GM23338 (cell line): ENCODE measurements at regions not wholly inside any gene's neighbourhood (a gene's known extent, or its start where the extent isn't known, plus 50 kb on each side); places are given as distances from the start of the nearest gene placed in this dataset.

Experiments used
- ATAC-seq: fragments of 200-7000 bp; cut with Tn5 transposase; 3 replicates; pipeline ENCODE4 v1.9.1; 2020
- DNase-seq: peaks from one replicate; pipeline ENCODE4 v3.0.0-alpha.2; 2015; ENCODE audit warnings: low spot score
- H2AFZ ChIP-seq: fragments of 200-600 bp; sonication (generic); 2 replicates; pipeline ENCODE4 v1.8.0; 2016; ENCODE audit warnings: antibody characterized with exemption, mild to moderate bottlenecking, moderate library complexity
- H3F3A ChIP-seq: fragments of 200-600 bp; sonication (generic); replicated peaks from 2 replicates; pipeline ENCODE4 v1.8.0; 2017; ENCODE audit warnings: antibody characterized with exemption, mixed run types, low read depth
- H3K27ac ChIP-seq: fragments of 200-600 bp; sonication (generic); 2 replicates; pipeline ENCODE4 v1.6.1; 2016; ENCODE audit warnings: low read depth
- H3K27me3 ChIP-seq: fragments of 200-600 bp; sonication (generic); 2 replicates; pipeline ENCODE4 v1.8.0; 2016; ENCODE audit warnings: mild to moderate bottlenecking, mixed run types, moderate library complexity; ENCODE audit not compliant: insufficient read depth
- H3K36me3 ChIP-seq: fragments of 200-600 bp; sonication (generic); 2 replicates; pipeline ENCODE4 v1.8.0; 2016; ENCODE audit warnings: mild to moderate bottlenecking; ENCODE audit not compliant: insufficient read depth
- H3K4me1 ChIP-seq: fragments of 200-600 bp; sonication (generic); 2 replicates; pipeline ENCODE4 v1.8.0; 2016; ENCODE audit warnings: mild to moderate bottlenecking, moderate library complexity; ENCODE audit not compliant: insufficient read depth
- H3K4me2 ChIP-seq: fragments of 200-600 bp; sonication (generic); 2 replicates; pipeline ENCODE4 v1.7.1; 2017; ENCODE audit warnings: mixed run types
- H3K4me3 ChIP-seq: fragments of 200-600 bp; sonication (generic); 2 replicates; pipeline ENCODE4 v1.6.1; 2016; ENCODE audit warnings: mixed run types
- H3K79me2 ChIP-seq: fragments of 200-600 bp; sonication (generic); replicated peaks from 2 replicates; pipeline ENCODE4 v1.8.0; 2017; ENCODE audit warnings: mild to moderate bottlenecking; ENCODE audit not compliant: insufficient read depth
- H3K9me2 ChIP-seq: fragments of 200-600 bp; sonication (generic); 2 replicates; pipeline ENCODE4 v1.8.0; 2017; ENCODE audit not compliant: insufficient read depth
- H4K20me1 ChIP-seq: fragments of 200-600 bp; sonication (generic); replicated peaks from 2 replicates; pipeline ENCODE4 v1.8.0; 2017; ENCODE audit warnings: mild to moderate bottlenecking; ENCODE audit not compliant: insufficient read depth
- H3K27ac Mint-ChIP-seq: 2 replicates; pipeline ENCODE4 v1.8.0; 2020; ENCODE audit warnings: inconsistent platforms, mild to moderate bottlenecking, moderate library complexity, mixed read lengths
- H3K27me3 Mint-ChIP-seq: 3 replicates; pipeline ENCODE4 v1.8.0; 2022; ENCODE audit warnings: low read depth, mild to moderate bottlenecking, moderate library complexity, mixed read lengths, inconsistent platforms; ENCODE audit not compliant: insufficient read depth, poor library complexity
- H3K36me3 Mint-ChIP-seq: 3 replicates; pipeline ENCODE4 v1.8.0; 2021; ENCODE audit warnings: low read depth, mild to moderate bottlenecking, inconsistent platforms, moderate library complexity, mixed read lengths
- H3K4me1 Mint-ChIP-seq: 3 replicates; pipeline ENCODE4 v1.8.0; 2020; ENCODE audit warnings: mild to moderate bottlenecking, inconsistent platforms, mixed read lengths
- H3K4me3 Mint-ChIP-seq: 3 replicates; pipeline ENCODE4 v1.8.0; 2021; ENCODE audit warnings: moderate library complexity, mild to moderate bottlenecking, inconsistent platforms, mixed read lengths
- H3K9me3 Mint-ChIP-seq: 3 replicates; pipeline ENCODE4 v1.8.0; 2020; ENCODE audit warnings: moderate library complexity, mild to moderate bottlenecking, inconsistent platforms, mixed read lengths
- CREB1 ChIP-seq: fragments of 250-450 bp; sonication (Bioruptor Pico); IDR thresholded peaks from 2 replicates; pipeline ENCODE4 v1.5.0; 2020; ENCODE audit warnings: low read depth, mild to moderate bottlenecking, moderate library complexity
- ETS1 ChIP-seq: IDR thresholded peaks from 2 replicates; pipeline ENCODE4 v1.6.1; 2016; ENCODE audit warnings: antibody characterized with exemption
- EZH2 ChIP-seq: fragments of 200-600 bp; sonication (generic); IDR thresholded peaks from one replicate; pipeline ENCODE4 v1.8.0; 2017; ENCODE audit warnings: antibody characterized with exemption, mild to moderate bottlenecking, low read depth; ENCODE audit not compliant: unreplicated experiment
- EZH2phosphoT487 ChIP-seq: fragments of 200-600 bp; sonication (generic); IDR thresholded peaks from one replicate; pipeline ENCODE4 v1.8.1; 2018; ENCODE audit warnings: antibody characterized with exemption; ENCODE audit not compliant: unreplicated experiment
- JUNB ChIP-seq: IDR thresholded peaks from one replicate; pipeline ENCODE4 v1.6.1; 2016; ENCODE audit warnings: antibody characterized with exemption; ENCODE audit not compliant: unreplicated experiment
- NANOG ChIP-seq: IDR thresholded peaks from 2 replicates; pipeline ENCODE4 v1.6.1; 2016; ENCODE audit warnings: antibody characterized with exemption, borderline replicate concordance
- POLR2AphosphoS5 ChIP-seq: IDR thresholded peaks from 2 replicates; pipeline ENCODE4 v1.6.1; 2016; ENCODE audit warnings: antibody characterized with exemption, low read depth
- REST ChIP-seq: IDR thresholded peaks from one replicate; pipeline ENCODE4 v1.6.1; 2018; ENCODE audit warnings: antibody characterized with exemption; ENCODE audit not compliant: unreplicated experiment
- STAT1 ChIP-seq: IDR thresholded peaks from one replicate; pipeline ENCODE4 v1.6.1; 2016; ENCODE audit warnings: antibody characterized with exemption; ENCODE audit not compliant: unreplicated experiment
- ZNF114 ChIP-seq: fragments of 250-450 bp; sonication (Bioruptor Pico); IDR thresholded peaks from 2 replicates; pipeline ENCODE4 v1.5.0; 2020; ENCODE audit warnings: mild to moderate bottlenecking, moderate library complexity
- ZNF331 ChIP-seq: fragments of 250-450 bp; sonication (Bioruptor Pico); IDR thresholded peaks from 2 replicates; pipeline ENCODE4 v1.5.0; 2020; ENCODE audit warnings: low read depth, mild to moderate bottlenecking, moderate library complexity
- ZNF462 ChIP-seq: fragments of 250-450 bp; sonication (Bioruptor Pico); IDR thresholded peaks from 2 replicates; pipeline ENCODE4 v1.5.0; 2020; ENCODE audit warnings: mild to moderate bottlenecking, moderate library complexity
- TF ChIP-seq, protein P1 (sequence below), 2 experiments: fragments of 200-600 bp in 1 of 2; sonication (generic) in 1 of 2; conservative IDR thresholded peaks; 2 replicates each; pipeline versions ENCODE4 v1.5.1 to v1.6.1; 2016 to 2017; ENCODE audit warnings: antibody characterized with exemption in 2 of 2, low read depth in 2 of 2, mild to moderate bottlenecking in 2 of 2, moderate library complexity in 1 of 2

- Histone ChIP-seq H4K20me1 (no peaks in the 10 kb centered on the region), H3K27me3 (no peaks in the 10 kb centered on the region), H3K36me3 (no peaks in the 10 kb centered on the region), H3K9me2 (no peaks in the 10 kb centered on the region), H3K27ac (no peak overlapping the region), H3K4me3 (no peak overlapping the region), H3K4me1 (no peaks in the 10 kb centered on the region), H3K79me2 (no peaks in the 10 kb centered on the region), H3K4me2 (no peak overlapping the region), H3F3A (no peaks in the 10 kb centered on the region), H2AFZ (no peak overlapping the region)
- no peak overlapping the region for H3K4me3 Mint-ChIP-seq
- no peak for ATAC-seq
- no peak overlapping the region for H3K27ac Mint-ChIP-seq
- no peaks in the 10 kb centered on the region; the same call in 2 of the 3 replicates for H3K4me1 Mint-ChIP-seq
- peaks cover 5% of the 10 kb centered on the region; the same call in 2 of the 3 replicates for H3K9me3 Mint-ChIP-seq
- DNase-seq: no peak
- no peaks in the 10 kb centered on the region for H3K27me3 Mint-ChIP-seq
- H3K36me3 Mint-ChIP-seq: no peaks in the 10 kb centered on the region; the same call in 2 of the 3 replicates
- TF ChIP-seq ETS1 (no peak), ZNF114 (no peak), NANOG (no peak), JUNB (no peak), EZH2 (no peak), STAT1 (no peak), EZH2phosphoT487 (no peak), CREB1 (CRISPR knock-in tag) (no peak), ZNF462 (no peak), REST (no peak), ZNF331 (CRISPR knock-in tag) (no peak), POLR2AphosphoS5 (no peak)
- TF ChIP-seq, protein P1, sequence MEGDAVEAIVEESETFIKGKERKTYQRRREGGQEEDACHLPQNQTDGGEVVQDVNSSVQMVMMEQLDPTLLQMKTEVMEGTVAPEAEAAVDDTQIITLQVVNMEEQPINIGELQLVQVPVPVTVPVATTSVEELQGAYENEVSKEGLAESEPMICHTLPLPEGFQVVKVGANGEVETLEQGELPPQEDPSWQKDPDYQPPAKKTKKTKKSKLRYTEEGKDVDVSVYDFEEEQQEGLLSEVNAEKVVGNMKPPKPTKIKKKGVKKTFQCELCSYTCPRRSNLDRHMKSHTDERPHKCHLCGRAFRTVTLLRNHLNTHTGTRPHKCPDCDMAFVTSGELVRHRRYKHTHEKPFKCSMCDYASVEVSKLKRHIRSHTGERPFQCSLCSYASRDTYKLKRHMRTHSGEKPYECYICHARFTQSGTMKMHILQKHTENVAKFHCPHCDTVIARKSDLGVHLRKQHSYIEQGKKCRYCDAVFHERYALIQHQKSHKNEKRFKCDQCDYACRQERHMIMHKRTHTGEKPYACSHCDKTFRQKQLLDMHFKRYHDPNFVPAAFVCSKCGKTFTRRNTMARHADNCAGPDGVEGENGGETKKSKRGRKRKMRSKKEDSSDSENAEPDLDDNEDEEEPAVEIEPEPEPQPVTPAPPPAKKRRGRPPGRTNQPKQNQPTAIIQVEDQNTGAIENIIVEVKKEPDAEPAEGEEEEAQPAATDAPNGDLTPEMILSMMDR (conservative IDR thresholded peaks at IDR 0.05; ENCODE audit: low read depth in 2 of 2): no peak
Measured at GRCh38 chr7:106418526-106418925, 133.7 kb upstream of the NAMPT start.
